ENCODE measurements at regions not wholly inside any gene's neighbourhood (a gene's known extent, or its start where the extent isn't known, plus 50 kb on each side); places are given as distances from the start of the nearest gene placed in this dataset.
"Not testable (repeated sequence)": the region's sequence is repeated elsewhere in the genome, so short reads cannot be mapped to it uniquely, and the experiment has no call there.

DNA sequence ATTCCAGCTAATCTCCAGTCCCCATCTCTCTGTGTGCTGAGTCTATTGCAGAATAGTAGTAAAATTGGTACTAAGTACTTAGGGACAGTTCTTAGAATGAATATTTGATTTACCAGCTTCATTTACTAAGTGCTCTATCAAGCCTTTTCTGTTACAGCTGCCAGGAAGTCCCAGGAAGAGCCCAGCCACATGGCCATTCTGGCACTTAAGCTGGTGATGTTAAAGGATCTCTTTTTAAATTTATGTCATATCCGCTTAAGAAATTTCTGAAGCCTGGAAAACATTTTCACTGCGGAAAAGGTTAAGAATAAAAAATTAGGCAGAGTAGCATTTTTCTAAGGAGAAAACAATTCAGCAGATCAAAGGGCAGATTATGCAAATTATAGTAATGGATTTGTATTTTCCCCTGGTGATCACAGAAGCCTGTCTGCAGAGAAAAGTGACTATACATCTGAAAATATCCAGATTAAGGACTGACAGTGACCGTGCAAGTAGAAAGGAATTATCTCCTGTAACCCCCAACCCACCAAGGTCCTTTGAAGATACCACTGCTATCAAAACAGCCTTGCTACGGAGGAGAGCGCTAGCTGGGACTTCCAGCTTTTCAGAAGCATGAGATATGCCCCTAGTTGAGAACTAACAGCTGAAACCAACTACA lies 260.8 kb downstream of the SH3BP4 start:
- DNase-seq (ENCODE audit: insufficient read length, low spot score) (no peak), FAIRE-seq (no peak)

DNA sequence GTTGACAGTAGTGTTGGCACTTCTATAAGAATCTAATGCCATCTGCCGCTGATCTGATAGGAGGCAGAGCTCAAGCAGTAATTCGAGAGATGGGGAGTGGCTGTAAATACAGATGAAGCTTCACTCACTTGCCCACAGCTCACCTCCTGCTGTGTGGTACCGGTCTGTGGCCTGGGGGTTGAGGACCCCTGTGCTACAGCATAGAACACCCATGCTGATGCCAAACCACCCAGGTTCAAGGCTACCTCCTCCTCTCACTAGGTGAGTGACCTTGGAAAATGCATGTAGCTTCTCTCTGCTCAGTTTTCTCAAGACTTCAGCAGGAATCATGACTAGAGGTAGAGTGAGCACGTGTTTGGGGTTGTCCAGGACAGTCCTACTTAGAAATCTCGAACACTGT lies 263.4 kb downstream of the SH3BP4 start:
- no peak for DNase-seq (ENCODE audit: insufficient read length, low spot score)
- FAIRE-seq = no peak

DNA sequence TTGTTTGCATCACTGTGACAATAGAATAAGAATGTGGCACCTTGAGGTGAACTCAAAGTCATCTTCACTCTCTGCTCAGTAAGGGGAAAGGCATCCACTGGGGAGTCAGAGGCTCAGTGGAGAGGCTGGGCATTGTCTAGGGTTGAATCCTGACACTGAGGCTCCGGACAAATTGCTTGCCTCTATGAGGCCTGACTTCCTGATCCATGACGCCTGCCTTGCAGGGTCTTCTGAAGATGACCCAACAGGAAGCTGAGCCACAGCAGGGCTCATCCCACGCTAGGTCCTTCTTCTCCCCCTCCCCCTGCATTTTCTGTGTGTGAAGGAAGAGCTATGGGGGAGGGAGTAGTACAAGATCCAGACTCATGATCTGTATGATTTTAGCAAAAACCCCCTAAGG lies 265.1 kb downstream of the SH3BP4 start:
- FAIRE-seq (no peak), DNase-seq (ENCODE audit: insufficient read length, low spot score) (no peak)

DNA sequence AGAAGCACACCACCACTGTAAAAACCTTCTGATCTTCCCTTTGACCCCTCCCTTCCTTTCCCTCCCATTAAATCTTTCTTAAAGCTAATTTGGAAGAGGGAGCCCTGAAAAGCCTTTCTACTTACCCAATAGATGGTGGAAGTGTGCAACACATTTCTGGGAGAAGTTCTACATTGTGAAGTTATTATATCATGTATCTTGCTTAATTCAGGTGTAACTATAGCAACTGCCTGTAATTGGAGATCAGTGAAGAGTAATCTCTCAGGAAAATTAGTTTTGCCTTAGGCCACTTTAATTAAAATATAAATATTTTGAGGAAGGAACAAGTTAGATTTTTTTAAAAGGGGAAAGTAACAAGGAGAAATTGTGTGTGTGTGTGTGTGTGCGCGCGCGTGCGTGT lies 266.0 kb downstream of the SH3BP4 start:
- FAIRE-seq = no peak
- no peak for DNase-seq (ENCODE audit: insufficient read length, low spot score)

DNA sequence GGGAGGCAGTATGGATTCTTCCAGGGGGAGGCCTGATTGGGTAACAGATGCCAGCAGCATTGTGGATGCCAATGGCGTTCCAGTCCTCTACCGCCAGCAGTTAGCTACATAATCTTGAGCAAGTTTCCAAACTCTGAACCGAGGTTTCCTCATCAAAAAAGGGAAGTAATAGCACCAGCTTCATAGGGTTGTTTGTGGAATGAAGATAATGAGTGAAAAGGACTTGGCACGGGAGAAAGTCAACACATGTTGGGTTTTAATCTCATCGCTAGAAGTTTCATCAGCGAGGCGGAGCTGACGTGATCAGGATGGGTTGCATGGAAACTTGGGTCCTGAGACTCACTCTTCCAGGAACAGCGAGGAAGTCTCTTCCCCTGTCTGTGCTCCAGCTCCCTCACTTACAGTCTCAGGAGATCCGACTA lies 266.7 kb downstream of the SH3BP4 start:
- FAIRE-seq (no peak), DNase-seq (ENCODE audit: insufficient read length, low spot score) (no peak)

DNA sequence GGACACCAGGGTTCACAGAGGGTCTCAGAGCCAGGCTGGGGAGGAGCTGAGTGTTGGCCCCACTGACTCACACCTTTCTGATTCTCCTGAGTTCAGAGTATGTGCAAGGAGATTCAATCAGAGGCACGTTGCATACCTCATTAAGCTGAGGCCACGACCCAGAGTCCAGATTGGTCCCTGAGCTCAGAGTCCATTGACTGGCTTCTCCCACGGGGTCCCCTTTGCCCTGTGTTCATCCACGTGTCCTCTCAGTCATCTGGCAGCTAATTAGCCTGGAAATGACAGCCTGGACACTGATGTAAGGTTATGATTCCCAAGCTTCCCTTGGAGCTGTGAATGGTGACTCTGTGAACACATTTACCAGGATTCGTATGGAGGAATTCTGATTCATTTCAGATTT lies 267.2 kb downstream of the SH3BP4 start:
- no peak for FAIRE-seq
- no peak for DNase-seq (ENCODE audit: insufficient read length, low spot score)

DNA sequence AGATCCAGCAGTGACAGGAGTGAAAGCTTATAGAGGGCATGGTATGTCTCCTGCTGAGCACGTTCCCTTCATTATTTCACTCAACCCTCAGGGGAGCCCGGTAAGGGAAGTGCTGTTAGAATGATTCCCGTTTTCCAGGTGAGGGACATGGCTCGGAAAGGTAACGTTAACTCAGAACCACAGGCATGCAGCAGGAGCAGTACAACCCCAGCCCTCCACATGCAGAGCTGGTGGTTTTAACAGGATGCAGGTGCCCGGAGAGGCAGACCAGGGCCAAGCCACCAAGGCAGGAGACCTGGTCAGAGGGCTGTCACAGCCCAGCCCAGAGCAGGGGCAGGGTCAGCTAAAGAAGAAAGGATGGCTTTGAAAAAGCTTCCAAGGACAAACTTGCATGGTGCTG lies 268.5 kb downstream of the SH3BP4 start:
- DNase-seq (ENCODE audit: insufficient read length, low spot score) (no peak), FAIRE-seq (no peak)

DNA sequence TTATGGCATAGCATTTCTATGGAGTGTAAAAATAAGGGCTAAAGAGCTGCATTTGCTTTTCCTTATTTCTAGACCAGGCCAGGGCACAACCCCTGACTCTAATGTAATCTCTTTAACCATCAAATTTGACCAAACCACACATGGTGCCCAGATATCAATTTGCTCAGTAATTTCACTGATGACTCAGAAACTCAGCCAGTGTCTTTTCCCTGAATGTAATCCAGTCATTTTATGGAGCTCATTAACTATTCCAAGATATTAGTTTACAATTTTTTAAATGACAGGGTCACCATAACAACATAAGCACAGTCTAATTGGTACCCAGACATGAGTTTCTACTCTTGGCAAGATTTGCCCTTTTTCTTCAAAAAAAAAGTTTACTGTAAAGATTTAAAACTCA lies 270.8 kb upstream of the AGAP1 start:
- no peak for FAIRE-seq
- DNase-seq (ENCODE audit: insufficient read length, low spot score) = no peak

DNA sequence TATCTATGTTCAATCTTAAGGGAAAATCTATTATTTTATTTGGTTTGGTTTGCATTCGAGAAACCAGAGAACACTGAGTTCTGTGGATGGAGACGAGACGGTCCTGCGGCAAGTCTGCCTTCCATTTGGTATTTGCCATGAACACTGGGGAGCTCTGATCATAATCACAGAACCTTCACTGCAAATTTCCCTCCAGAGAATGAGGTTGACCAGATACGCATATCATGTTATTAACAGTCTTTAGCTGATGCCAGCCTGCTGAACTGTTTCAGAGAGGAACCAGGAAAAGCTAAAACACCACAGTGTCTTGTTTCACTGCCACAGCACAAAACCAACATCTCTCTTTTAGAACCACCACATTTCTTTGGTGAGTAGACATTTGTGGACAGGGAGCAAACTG lies 269.4 kb upstream of the AGAP1 start:
- DNase-seq (ENCODE audit: insufficient read length, low spot score) (no peak), FAIRE-seq (no peak)

DNA sequence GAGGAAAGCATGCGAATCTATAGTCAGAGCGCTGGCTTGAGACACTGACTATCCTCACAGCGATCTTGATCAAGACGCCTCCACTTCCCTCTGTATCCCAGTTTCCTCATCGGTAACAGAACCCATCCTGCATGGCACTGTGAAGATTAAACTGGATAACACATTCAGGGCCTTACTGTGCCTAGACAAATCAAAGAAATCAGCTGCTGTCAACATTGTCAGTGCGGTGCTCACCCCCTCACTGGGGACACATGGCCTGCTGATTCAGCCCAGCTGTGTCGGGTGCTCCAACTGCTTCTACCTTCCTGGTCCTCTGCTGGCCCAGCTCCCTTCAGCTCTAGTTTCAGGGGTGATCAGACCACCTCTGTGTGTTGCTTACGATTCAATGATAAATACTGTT lies 268.6 kb upstream of the AGAP1 start:
- FAIRE-seq = no peak
- DNase-seq (ENCODE audit: insufficient read length, low spot score) = no peak

DNA sequence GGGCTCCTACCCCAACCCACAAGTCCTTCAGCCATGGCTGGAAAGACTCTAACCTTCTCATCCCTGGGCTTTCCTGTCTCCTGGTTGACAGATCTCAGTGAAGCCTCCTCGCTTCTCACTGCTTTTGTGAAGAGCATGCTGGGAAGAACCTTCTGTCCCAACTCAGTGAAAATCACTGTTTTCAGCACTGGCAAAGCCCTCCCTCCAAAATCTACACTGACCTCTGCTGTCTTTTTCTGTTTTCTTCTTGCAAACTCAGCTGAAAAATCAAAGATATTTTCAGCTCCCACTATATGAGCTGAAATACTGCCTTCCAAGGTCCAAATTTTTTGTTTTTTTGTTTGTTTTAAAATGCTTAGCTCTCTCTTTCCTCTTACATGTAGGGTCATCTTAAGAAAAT lies 266.3 kb upstream of the AGAP1 start:
- FAIRE-seq = no peak

DNA sequence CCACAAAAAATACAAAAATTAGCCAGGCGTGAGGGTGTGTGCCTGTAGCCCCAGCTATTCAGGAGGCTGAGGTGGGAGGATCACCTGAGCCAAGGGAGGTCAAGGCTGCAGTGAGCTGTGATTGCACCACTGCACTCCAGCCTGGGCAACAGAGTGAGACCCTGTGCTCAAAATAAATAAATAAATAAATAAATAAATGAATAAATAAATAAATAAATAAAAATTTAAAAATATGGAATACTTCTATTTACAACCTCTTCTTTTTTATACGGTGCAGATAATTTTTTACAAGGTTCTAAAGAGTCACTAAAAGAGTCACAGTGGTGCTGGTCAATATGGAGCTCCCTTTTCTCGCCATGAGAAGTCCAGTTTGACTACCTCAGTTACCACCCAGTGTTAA lies 265.4 kb upstream of the AGAP1 start:
- not testable (repeated sequence) for FAIRE-seq; DNase-seq (ENCODE audit: insufficient read length, low spot score)

More for the DNA sequence above, 266.3 kb upstream of the AGAP1 start:
- DNase-seq (ENCODE audit: insufficient read length, low spot score) = no peak

DNA sequence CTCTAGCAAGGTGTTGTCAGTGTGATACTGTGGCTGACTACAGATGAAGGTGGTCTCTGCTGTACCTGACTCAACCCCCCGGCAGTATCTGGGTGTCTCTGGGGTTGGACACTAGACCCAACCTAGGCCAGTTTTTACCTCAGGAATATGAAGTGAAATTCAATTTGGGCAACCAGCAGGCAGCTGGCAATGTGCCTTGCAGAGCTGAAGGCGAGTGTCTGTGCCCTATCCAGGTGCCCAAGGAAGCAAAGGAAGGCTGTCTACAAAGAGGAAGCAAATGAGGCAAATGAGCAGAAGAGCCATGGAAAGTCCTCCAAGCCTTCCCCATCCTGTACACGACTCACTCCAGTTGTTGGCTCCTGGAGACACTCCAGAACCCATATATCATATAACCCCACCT lies 264.6 kb upstream of the AGAP1 start:
- FAIRE-seq (no peak), DNase-seq (ENCODE audit: insufficient read length, low spot score) (no peak)

DNA sequence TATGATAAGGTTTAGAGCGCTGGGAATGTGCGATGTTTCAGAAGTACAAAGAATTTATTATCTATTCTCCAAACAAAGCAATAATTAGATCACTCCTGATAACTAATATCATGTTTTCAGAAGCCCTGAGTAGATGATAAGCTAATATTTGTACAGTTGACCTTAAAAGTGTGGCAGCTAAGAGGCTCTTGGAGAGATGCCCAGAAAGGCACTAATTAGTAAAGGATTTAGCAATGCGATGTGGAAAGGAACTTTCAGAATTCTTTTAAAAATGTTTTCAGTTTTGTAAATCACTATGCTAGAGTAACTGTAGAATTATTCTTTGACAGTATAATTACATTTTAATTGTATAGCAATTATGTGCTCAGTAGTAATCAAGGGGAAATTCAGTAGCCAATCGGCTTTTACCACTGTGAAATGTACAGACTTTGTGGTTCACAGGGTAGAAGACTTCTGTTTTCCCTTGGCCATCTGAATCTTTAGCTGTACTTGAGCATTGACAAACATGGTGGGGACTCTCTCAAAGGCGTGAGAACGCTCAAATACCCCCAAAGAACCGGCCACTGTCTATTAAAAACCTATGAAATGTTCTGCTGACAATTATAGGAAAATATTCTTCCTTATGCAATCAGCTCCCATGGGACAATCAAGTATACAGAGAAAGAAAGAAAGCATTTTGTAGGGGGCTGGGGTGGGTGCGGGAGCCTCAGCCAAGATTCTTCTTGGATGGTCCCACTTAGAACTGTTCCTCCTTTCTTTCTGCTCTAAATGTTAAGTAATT lies 262.8 kb upstream of the AGAP1 start:
- no peak for DNase-seq (ENCODE audit: insufficient read length, low spot score)

DNA sequence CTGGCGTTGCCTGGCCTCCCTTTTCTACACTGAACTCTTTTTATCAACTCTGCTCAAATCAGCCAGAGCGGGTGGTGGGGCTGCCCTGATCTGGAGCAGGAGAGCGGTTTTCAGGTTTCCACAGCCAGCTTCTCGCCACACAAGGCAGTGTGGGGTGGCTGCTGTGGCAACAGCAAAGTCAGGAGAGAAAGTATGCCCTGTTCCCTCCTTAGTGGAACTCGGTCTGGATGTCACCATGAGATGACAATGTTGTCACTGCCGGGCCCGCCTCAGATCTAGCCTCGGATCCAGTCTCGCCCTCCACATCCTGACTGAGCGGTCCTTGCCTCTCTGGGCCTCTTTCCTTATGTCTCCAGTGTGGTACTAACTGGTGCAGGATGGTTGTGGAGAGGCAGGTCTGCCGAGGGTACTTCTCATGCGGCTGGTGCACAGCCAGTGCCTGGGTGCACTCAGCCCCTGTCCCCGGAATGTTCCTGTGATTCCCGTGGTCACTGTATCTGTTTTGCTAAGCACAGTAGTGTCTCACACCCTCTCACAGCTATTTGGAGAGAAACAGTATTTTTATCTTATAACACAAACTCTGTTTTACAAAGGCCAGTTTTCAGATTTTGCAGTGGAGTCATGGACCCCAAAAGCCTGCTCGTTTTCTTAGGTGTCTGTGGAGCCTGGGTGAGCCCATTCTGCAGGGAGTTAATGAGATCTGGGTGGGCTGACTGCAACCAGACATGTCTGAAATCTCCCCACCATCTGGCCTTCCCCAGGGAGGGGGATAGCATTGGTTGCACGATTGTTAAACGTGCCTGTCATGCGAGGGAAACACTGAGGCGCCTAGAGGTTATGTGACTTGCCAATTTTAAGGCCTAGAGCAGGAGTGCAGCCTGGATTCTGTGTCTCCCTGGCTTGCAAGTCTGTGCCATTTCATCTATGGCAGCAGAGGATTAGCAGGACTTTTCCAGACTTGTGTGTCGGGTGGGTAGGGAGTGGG lies 261.1 kb upstream of the AGAP1 start:
- FAIRE-seq (no peak), DNase-seq (ENCODE audit: insufficient read length, low spot score) (no peak)

More for the DNA sequence above, 262.8 kb upstream of the AGAP1 start:
- no peak for FAIRE-seq

DNA sequence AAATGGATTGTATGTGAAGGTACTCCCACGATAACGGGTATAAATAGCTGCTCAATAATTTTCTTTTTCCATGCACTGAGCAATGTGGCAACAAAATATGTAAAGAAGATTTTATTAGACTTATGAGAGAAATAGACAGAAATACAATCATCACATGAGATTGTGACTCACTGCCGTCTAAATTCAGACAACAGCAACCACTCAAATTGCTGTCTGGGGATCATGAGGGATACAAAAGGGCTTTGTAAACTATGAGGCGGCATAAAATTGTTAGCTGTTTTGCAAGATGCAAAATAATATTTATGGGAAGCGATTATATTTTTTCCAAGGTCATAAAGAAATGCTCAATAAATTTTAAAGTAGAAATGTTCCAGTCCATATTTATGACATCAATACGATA lies 259.1 kb upstream of the AGAP1 start:
- FAIRE-seq (no peak), DNase-seq (ENCODE audit: insufficient read length, low spot score) (no peak)

DNA sequence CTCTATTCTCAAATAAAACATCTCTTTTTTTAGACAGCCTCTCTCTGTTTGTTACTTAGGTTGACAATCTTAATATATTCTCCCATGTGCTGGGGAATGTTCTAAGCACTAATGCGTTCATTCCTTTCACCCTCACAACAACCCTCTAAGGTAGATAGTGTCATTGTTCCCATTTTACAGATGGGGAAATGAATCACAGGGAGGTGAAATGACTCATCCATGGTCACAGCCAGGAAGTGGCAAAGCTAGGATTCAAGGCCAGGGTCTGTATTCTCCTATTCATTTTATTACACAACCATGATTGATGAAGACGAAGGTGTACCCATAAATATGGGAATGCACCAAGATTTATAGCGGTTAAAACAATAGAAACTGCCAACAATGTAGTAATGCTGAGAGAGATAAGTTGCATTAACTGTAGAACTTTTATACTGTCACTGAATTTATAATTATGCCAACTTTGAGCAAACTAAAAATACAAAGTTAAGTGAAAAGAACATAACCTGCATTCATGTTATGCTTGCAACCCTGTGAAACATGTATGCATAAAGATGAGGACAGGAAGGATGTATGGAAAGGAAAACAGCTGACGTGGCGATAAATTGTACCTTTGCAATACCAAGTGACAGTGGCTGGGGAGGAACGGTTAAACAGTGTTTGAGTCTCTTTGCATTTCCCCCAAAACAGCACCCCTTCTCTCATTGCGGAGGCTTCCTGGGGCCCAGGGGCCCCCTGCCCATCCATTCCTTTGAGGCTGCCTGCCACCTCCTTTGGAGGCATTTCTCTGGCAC lies 257.7 kb upstream of the AGAP1 start:
- FAIRE-seq = no peak

DNA sequence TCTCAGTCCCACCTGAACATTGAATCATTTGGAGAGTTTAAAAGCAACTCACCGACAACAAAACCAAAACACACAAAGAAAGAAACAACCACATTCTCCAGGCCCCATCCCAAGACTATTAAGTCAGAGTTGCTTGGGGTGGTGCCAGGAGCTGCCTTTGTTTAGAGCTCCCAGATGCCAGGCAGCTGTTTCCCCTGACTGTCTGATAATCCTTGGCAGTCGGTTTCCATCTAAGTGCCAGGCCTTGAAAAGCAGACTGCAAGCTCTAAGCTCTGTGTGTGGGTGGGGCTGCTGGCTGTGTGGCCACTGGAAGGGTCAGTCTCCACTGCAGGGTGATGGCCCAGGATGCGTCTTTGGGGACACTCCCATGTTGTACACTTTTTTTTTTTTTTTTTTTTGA lies 255.3 kb upstream of the AGAP1 start:
- DNase-seq (ENCODE audit: insufficient read length, low spot score) (no peak), FAIRE-seq (no peak)

More for the DNA sequence above, 257.7 kb upstream of the AGAP1 start:
- no peak for DNase-seq (ENCODE audit: insufficient read length, low spot score)

DNA sequence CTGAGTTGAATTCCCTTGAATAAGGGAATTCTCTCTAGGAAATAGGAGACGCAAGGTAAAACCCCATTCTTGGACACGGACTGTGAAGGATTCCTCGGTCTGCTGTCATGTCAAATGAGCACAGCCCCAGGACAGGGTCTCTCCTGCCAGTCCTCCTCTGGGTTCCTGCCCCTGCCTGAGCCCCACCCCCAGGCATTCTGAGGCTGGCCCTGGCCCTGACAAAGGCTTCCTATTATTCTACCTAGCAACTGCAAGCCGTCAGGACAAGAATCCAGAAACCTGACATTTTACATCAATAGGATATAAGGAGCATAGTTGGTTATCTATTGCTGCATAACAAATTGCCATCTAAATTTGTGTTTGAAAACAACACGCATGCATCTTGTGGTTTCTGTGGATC lies 253.3 kb upstream of the AGAP1 start:
- FAIRE-seq = no peak
- DNase-seq (ENCODE audit: insufficient read length, low spot score) = no peak
